GM18951 (cell line): ENCODE measurements at regions not wholly inside any gene's neighbourhood (a gene's known extent, or its start where the extent isn't known, plus 50 kb on each side); places are given as distances from the start of the nearest gene placed in this dataset.

Source experiments
- POLR2A ChIP-seq: IDR thresholded peaks from 4 replicates; pipeline ENCODE4 v1.6.1; 2011; ENCODE audit warnings: mild to moderate bottlenecking; ENCODE audit not compliant: insufficient read length, insufficient read depth; ENCODE audit errors: extremely low read depth
- in situ Hi-C: fragments of 300-500 bp; cut with MboI; formaldehyde crosslinking; loops from one replicate; pipeline ENCODE4 v1.12.0; 2022; ENCODE audit warnings: low sequenced_read_pairs, mixed read lengths, inconsistent platforms; ENCODE audit not compliant: unreplicated experiment

DNA sequence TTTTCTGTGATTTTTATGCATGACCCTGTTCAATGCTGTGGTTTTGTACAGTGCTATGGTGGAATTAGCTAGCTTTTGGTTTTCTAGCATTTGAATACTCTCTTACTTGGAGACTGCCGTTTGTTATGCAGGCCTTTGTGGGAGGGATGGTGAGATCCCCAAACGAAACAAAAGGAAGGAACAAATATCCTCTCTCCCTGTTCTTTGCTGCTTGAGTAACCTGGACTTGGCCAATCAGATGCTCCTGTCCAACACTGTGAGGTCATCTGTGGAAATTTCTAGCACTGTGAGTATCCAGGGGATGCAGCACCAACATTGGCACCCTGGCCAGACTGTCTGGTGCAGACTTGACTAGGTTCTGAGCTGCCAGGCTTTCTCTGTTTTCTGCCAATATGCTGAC, 314.4 kb downstream of the ANKRD30A start:
- in situ Hi-C loops, result no loop called here
- TF ChIP-seq POLR2A, result no peak

DNA sequence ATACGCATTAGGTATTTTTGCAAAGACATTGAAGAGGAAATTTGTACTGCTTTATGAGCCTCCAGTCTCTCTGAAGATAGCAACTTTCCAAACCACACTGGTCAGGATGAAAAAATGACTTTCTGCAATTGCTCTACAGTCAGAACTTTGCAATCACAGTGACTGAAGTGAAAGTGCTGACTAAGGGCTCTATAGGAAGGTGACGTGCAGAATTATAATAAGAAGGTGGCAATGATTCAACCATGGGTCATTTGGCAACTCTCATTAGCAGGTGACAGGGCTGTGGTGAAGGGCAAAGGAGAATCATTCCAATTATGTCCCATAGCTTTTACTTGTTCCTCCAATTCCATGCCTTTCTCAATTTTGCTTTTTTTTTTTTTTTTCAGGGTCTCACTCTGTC, 311.0 kb downstream of the ANKRD30A start:
- no peak for TF ChIP-seq POLR2A
- in situ Hi-C loops, result no loop called here

- TF ChIP-seq POLR2A, result no peak
- in situ Hi-C loops, result no loop called here
Observed at GRCh38 chr10:37434091-37434490, 308.7 kb downstream of the ANKRD30A start.
